ENCODE measurements at regions not wholly inside any gene's neighbourhood (a gene's known extent, or its start where the extent isn't known, plus 50 kb on each side); places are given as distances from the start of the nearest gene placed in this dataset.

DNA sequence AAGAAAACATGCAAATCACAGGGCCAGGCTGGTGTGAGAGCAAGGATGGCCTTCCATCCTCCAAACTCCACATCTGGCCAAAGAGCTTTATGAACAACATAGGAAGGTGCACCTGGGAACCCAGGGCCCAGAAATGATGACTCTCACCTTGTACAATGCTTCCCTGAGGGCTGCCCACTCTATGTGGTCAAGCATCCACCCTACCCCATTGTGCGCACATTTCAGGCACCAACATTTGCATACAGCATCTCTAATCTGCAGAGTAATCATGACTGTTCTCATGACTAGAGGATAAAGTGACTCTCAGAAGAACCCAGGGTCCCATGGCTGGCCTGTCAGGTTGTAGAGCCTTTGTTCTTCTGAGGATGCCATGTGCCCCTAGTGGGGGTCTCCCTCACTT, 57.2 kb upstream of the NTF3 start:
- no peak for DNase-seq (ENCODE audit: extremely low read depth in 1 of 2, low read depth in 1 of 2)

DNA sequence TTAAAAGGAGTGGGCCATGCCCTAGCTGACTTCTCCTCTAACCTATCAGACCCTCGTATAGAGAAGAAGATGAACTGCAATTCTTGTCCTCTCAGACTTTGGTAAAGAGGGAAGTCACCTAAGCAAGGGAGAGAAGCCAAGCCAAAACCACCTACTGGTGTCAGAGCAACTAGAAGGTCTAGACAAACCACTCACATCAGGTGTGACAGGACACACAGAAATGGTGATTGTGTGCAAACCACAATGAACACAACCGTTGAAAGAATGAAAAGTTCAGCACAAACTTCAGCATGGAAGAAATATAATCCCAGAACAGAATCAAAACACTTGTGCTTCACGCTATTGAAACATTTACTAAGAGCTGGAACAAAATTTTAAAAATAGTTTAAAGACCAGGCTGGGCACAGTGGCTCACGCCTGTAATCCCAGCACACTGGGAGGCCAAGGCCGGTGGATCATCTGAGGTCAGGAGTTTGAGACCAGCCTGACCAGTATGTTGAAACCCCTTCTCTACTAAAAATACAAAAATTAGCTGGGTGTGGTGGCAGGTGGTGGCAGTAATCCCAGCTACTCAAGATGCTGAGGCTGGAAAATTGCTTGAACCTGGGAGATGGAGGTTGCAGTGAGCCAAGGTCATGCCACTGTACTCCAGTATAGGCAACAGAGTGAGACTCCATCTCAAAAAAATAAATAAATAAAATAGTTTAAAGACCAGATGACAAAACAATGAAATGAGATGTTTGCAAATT, 56.2 kb upstream of the NTF3 start:
- no peak for DNase-seq (ENCODE audit: extremely low read depth in 1 of 2, low read depth in 1 of 2)

DNA sequence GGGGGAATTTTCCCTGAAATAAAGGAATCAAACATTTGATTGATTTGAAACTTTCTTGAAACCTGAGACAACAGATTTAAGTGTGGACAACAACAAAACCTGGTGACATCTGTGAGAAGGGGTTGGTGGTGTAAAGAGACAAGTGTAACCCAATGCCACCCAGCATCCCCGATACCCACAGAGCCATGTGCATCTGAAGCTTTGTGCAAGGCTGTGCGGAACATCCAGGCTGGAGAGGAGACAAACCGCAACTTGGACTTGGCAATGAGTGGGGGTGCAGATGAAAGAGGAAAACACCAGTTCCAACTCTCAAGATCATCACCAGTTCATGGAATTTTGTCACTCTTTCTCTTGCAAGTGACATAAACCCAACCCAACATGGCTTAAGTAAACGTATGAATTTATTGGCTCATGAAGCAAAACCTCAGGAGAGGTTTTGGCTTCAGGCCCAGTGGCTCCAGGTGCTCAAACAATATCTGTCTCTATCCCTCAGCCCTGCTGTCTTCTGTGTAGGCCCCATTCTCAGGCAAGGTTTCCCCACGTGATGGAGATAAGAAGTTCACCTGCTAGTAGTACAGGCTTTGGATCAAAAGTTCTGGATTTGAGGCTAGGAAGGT, 55.2 kb upstream of the NTF3 start:
- no peak for DNase-seq (ENCODE audit: extremely low read depth in 1 of 2, low read depth in 1 of 2)

DNA sequence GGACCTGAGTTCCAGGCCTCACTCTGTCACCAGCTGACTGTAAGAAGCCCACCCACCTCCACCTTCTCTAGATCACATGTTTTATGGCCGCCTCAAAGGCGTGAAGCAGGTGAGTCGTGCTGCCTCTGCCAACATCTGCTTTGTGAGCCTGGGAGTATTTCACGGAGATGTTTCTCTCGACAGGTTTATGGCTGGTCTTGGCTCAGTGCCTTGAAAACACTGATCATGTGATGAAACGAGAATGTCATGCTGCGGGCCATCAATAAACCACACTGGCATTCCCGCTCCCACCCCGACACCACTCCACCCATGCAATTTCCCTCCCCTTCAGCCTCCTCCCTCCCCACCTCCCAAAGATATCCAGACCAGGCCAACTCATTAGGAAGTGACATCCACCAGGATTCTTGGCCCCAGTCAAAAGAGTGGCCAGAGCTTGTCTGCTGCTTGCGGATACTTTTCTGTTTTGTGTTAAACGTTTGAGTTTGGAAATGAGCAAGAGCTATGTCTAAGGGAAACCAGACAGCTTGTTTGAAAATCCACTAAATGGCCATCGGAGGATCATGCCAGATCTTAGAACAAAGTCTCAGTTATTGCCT, 53.8 kb upstream of the NTF3 start:
- no peak for DNase-seq (ENCODE audit: extremely low read depth in 1 of 2, low read depth in 1 of 2)

DNA sequence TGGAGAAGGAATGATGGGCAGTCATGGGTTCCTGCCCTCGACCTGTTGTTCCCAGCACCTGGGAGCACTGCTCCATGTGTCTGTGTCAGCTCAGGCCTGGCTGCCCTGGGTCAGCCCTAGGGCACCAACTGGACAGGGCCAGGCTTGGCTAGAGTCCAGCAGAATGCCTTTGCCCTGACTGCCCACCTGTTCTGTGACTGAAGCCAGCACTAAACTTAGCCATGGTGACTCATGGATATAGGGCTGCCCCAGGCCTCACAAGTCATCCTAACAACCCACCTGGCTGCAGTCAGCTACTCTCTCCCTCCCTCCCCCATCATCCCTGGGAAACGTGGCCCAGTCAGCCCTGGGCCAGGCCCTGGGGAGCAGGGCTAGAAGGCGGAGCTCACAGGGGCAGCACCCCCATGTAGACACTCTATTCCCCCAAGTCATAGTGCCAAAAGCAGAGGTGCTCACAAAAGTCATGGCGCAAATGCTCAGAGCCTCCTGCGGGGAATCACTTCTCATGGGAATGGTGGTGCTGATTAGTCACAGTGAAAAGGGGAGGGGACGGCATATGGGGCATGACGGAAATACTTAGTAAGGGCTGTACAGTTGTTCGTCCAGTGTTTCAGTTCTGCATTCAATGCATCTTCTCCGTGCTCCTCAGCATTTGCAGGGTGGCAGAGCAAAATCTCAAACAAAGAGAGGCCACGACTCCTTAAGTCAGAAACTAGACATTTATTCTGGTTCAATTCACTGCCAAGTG, 52.0 kb upstream of the NTF3 start:
- no peak for DNase-seq (ENCODE audit: extremely low read depth in 1 of 2, low read depth in 1 of 2)

All from stimulated activated CD8-positive, alpha-beta memory T cell treated with anti-CD3 and anti-CD28 coated beads, Interleukin-7, amount 100 ng/mL, for 48 hours (primary cell).